Lower lobe of right lung (tissue), 2 donors: ENCODE measurements at regions not wholly inside any gene's neighbourhood (a gene's known extent, or its start where the extent isn't known, plus 50 kb on each side); places are given as distances from the start of the nearest gene placed in this dataset.

ENCODE experiments used
- ATAC-seq, 2 donors: fragments of 200-7000 bp; cut with Tn5 transposase; one replicate each; pipeline ENCODE4 v1.9.1; 2020 to 2022; ENCODE audit warnings: mild to moderate bottlenecking in 2 of 2, moderate library complexity in 2 of 2
- DNase-seq: peaks from one replicate; pipeline ENCODE4 v3.0.0-alpha.2; 2020
- H3K27ac ChIP-seq: fragments of 200-600 bp; one replicate; pipeline ENCODE4 v1.8.0; 2022
- H3K27me3 ChIP-seq: fragments of 200-600 bp; one replicate; pipeline ENCODE4 v1.8.0; 2022; ENCODE audit warnings: low read depth
- H3K36me3 ChIP-seq: fragments of 200-600 bp; one replicate; pipeline ENCODE4 v1.8.0; 2022; ENCODE audit warnings: mild to moderate bottlenecking
- H3K4me1 ChIP-seq: fragments of 200-600 bp; one replicate; pipeline ENCODE4 v1.8.0; 2022
- H3K4me3 ChIP-seq: fragments of 200-600 bp; one replicate; pipeline ENCODE4 v1.8.0; 2022; ENCODE audit warnings: mild to moderate bottlenecking
- H3K9me3 ChIP-seq: fragments of 200-600 bp; one replicate; pipeline ENCODE4 v1.8.0; 2022
- CTCF ChIP-seq: fragments of 200-600 bp; IDR thresholded peaks from one replicate; pipeline ENCODE4 v1.8.0; 2022; ENCODE audit warnings: antibody characterized with exemption, mild to moderate bottlenecking
- intact Hi-C: fragments of 100-400 bp; cut with DNase I; formaldehyde crosslinking; loops from one replicate; pipeline ENCODE4 v1.11.0; 2022
- donor health status: DM: no; HTN: yes; CAD: no; lungs with severe emphysema.

- TF ChIP-seq CTCF, result no peak
- H3K27ac ChIP-seq, result no peak overlapping the region
- no peak for ATAC-seq
- no peak overlapping the region for H3K4me3 ChIP-seq
- DNase-seq, result no peak
- no peaks in the 10 kb centered on the region for H3K27me3 ChIP-seq
- intact Hi-C loops, result no loop called here
- H3K36me3 ChIP-seq, result no peaks in the 10 kb centered on the region
- peaks cover 36% of the 10 kb centered on the region for H3K4me1 ChIP-seq
- H3K9me3 ChIP-seq, result no peaks in the 10 kb centered on the region
These were observed 137.9 kb downstream of the AEBP2 start for GRCh38 chr12:19577281-19577530.

- H3K9me3 ChIP-seq, result peaks cover 15% of the 10 kb centered on the region
- DNase-seq (no peak), ATAC-seq (no peak)
- no peaks in the 10 kb centered on the region for H3K27me3 ChIP-seq
- H3K4me1 ChIP-seq, result no peaks in the 10 kb centered on the region
- H3K4me3 ChIP-seq, result no peak overlapping the region
- H3K27ac ChIP-seq, result no peak overlapping the region
- no peaks in the 10 kb centered on the region for H3K36me3 ChIP-seq
- intact Hi-C loops, result no loop called here
- TF ChIP-seq CTCF, result no peak
These were observed 145.4 kb downstream of the AEBP2 start for GRCh38 chr12:19584732-19585131.

- no peak for TF ChIP-seq CTCF
- ATAC-seq (no peak), DNase-seq (no peak)
- H3K4me1 ChIP-seq, result no peaks in the 10 kb centered on the region
- intact Hi-C loops, result no loop called here
- H3K9me3 ChIP-seq, result no peaks in the 10 kb centered on the region
- H3K27me3 ChIP-seq, result no peaks in the 10 kb centered on the region
- no peak overlapping the region for H3K27ac ChIP-seq
- H3K36me3 ChIP-seq, result no peaks in the 10 kb centered on the region
- H3K4me3 ChIP-seq, result no peak overlapping the region
These were observed 149.7 kb downstream of the AEBP2 start for GRCh38 chr12:19588951-19589350.

- no peak for ATAC-seq
- no peak for TF ChIP-seq CTCF
- Histone ChIP-seq H3K9me3 (no peaks in the 10 kb centered on the region), H3K36me3 (no peaks in the 10 kb centered on the region), H3K4me1 (no peaks in the 10 kb centered on the region), H3K27me3 (no peaks in the 10 kb centered on the region), H3K4me3 (no peak overlapping the region), H3K27ac (no peak overlapping the region)
- intact Hi-C loops, result no loop called here
- no peak for DNase-seq
These were observed 152.7 kb downstream of the AEBP2 start for GRCh38 chr12:19591951-19592350.

GRCh38 chr12:19596434-19597166 lies 157.3 kb downstream of the AEBP2 start:
- Histone ChIP-seq H3K27me3 (no peaks in the 10 kb centered on the region), H3K36me3 (no peaks in the 10 kb centered on the region), H3K9me3 (no peaks in the 10 kb centered on the region), H3K4me1 (no peaks in the 10 kb centered on the region), H3K4me3 (no peak overlapping the region), H3K27ac (no peak overlapping the region)
- DNase-seq (no peak), ATAC-seq (no peak)
- TF ChIP-seq CTCF, result no peak
- intact Hi-C loops, result no loop called here
